OCI-LY1 (cell line): ENCODE measurements at regions not wholly inside any gene's neighbourhood (a gene's known extent, or its start where the extent isn't known, plus 50 kb on each side); places are given as distances from the start of the nearest gene placed in this dataset.

Source experiments
- CTCF ChIP-seq: fragments of 200-600 bp; sonication (generic), shearing (Covaris generic); IDR thresholded peaks from 2 replicates; pipeline ENCODE4 v1.5.1; 2017; ENCODE audit warnings: mild to moderate bottlenecking, antibody characterized with exemption, low read length, moderate library complexity, mixed read lengths
- EZH2 ChIP-seq: fragments of 200-600 bp; sonication (generic), shearing (Covaris generic); IDR thresholded peaks from 2 replicates; pipeline ENCODE4 v1.8.0; 2017; ENCODE audit warnings: borderline replicate concordance, mixed run types, mild to moderate bottlenecking, antibody characterized with exemption, low read length, moderate library complexity, mixed read lengths

GRCh38 chr4:120403296-120403695 lies 336.6 kb upstream of the MAD2L1 start:
- no peak for TF ChIP-seq CTCF
- TF ChIP-seq EZH2, result no peak
